ENCODE measurements at regions not wholly inside any gene's neighbourhood (a gene's known extent, or its start where the extent isn't known, plus 50 kb on each side); places are given as distances from the start of the nearest gene placed in this dataset.

DNA sequence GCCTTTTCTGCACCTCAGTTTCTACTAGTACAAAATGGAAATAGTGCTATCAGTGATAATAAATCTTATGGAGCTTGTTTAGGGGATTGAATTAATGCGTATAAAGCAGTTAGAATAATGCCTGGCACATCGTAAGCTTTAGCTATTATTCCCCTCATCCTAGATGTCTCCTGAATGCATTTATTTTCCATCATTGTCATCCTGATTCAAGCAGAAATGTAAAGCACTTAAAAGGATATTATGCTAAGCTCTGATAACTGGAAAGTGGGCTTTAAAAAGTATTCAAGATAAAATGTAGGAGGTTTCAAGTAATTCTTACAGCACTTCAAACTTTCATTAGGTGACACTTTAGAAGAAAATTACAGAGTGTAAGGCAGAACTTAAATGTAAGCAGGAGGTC, 178.7 kb downstream of the RBM46 start:
- H3K9me3 ChIP-seq (replicated peaks in 1 of 2; ENCODE audit: control insufficient read depth in 2 of 2, insufficient read depth in 1 of 2, low read depth in 1 of 2, low read length in 2 of 2), result peaks cover 0 to 2% of the 10 kb centered on the region in 2 donors
- H3K36me3 ChIP-seq (replicated peaks in 1 of 2; ENCODE audit: control insufficient read depth in 2 of 2, insufficient read depth in 2 of 2, low read length in 2 of 2), result no peaks in the 10 kb centered on the region
- no peaks in the 10 kb centered on the region for H3K4me1 ChIP-seq (ENCODE audit: control insufficient read depth in 2 of 2, insufficient read depth in 1 of 2, low read depth in 1 of 2, low read length in 2 of 2)
- H3K27ac ChIP-seq (replicated peaks; ENCODE audit: low read length), result no peak overlapping the region
- no peak overlapping the region for H4K8ac ChIP-seq (ENCODE audit: low read depth, low read length)
- DNase-seq (ENCODE audit: low spot score), result no peak
- H4K91ac ChIP-seq (ENCODE audit: low read depth, low read length, poor library complexity), result no peak overlapping the region
- H2BK12ac ChIP-seq (ENCODE audit: low read length), result no peak overlapping the region
- no peak overlapping the region for H2AFZ ChIP-seq (ENCODE audit: low read length)
- H2BK120ac ChIP-seq (ENCODE audit: low read depth, low read length), result no peak overlapping the region
- H2AK5ac ChIP-seq (ENCODE audit: low read depth, low read length), result no peak overlapping the region
- H3K27me3 ChIP-seq (ENCODE audit: control insufficient read depth in 3 of 3, insufficient read depth in 3 of 3, low read depth in 1 of 3, low read length in 3 of 3), result no peaks in the 10 kb centered on the region
- H2BK5ac ChIP-seq (ENCODE audit: low read length), result no peak overlapping the region
- H3K14ac ChIP-seq (ENCODE audit: low read length), result no peak overlapping the region
- H3K23ac ChIP-seq (ENCODE audit: low read depth, low read length, poor library complexity), result no peak overlapping the region
- no peak overlapping the region for H2BK15ac ChIP-seq (ENCODE audit: low read length)
- no peaks in the 10 kb centered on the region for H3K79me1 ChIP-seq (ENCODE audit: low read depth, low read length)
- H3K9ac ChIP-seq (ENCODE audit: low read depth, low read length, poor library complexity), result no peak overlapping the region
- no peak overlapping the region for H3K4me2 ChIP-seq (ENCODE audit: insufficient read depth, low read length, poor library complexity, severe bottlenecking)
- H3K4me3 ChIP-seq (ENCODE audit: low read length in 2 of 2), result no peak overlapping the region
- no peak overlapping the region for H3K18ac ChIP-seq (ENCODE audit: low read length)
- no peak overlapping the region for H3K4ac ChIP-seq (ENCODE audit: low read length)
- WGBS, 2 donors (ENCODE audit: extremely low coverage in 2 of 2, insufficient read length in 2 of 2, insufficient replicate concordance in 1 of 2), result no CpG with 5 or more reads among the region's 2 CpGs

DNA sequence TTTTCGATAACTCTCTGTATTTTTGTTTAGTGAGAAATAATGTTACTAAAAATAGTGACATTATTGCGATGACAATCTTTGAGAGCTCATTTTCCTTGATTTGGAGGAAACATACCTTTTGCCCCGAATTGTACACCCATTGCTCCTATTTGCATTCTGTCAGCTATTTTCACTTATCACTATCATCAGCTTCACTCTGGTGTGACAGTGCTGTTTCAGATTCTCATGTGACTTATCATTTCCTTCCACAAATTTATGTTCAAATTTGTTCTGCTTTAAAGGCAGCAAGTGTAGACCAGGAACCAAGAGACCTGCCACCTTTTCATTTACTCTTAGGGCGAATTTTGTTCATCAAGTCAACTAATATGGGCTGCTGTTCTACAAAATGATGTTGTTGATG, 179.4 kb downstream of the RBM46 start:
- no peak overlapping the region for H2AFZ ChIP-seq (ENCODE audit: low read length)
- H3K27me3 ChIP-seq (ENCODE audit: control insufficient read depth in 3 of 3, insufficient read depth in 3 of 3, low read depth in 1 of 3, low read length in 3 of 3), result no peaks in the 10 kb centered on the region
- DNase-seq (ENCODE audit: low spot score), result no peak
- no peak overlapping the region for H3K27ac ChIP-seq (replicated peaks; ENCODE audit: low read length)
- no peak overlapping the region for H3K18ac ChIP-seq (ENCODE audit: low read length)
- H3K4me3 ChIP-seq (ENCODE audit: low read length in 2 of 2), result no peak overlapping the region
- H2BK12ac ChIP-seq (ENCODE audit: low read length), result no peak overlapping the region
- no peak overlapping the region for H3K14ac ChIP-seq (ENCODE audit: low read length)
- H3K9ac ChIP-seq (ENCODE audit: low read depth, low read length, poor library complexity), result no peak overlapping the region
- no peak overlapping the region for H4K8ac ChIP-seq (ENCODE audit: low read depth, low read length)
- no peak overlapping the region for H3K4me2 ChIP-seq (ENCODE audit: insufficient read depth, low read length, poor library complexity, severe bottlenecking)
- no peak overlapping the region for H2BK5ac ChIP-seq (ENCODE audit: low read length)
- no peaks in the 10 kb centered on the region for H3K4me1 ChIP-seq (ENCODE audit: control insufficient read depth in 2 of 2, insufficient read depth in 1 of 2, low read depth in 1 of 2, low read length in 2 of 2)
- no peak overlapping the region for H2BK15ac ChIP-seq (ENCODE audit: low read length)
- no peak overlapping the region for H3K4ac ChIP-seq (ENCODE audit: low read length)
- H2AK5ac ChIP-seq (ENCODE audit: low read depth, low read length), result no peak overlapping the region
- WGBS, 2 donors (ENCODE audit: extremely low coverage in 2 of 2, insufficient read length in 2 of 2, insufficient replicate concordance in 1 of 2), result no CpG with 5 or more reads among the region's 4 CpGs
- peaks cover 0 to 2% of the 10 kb centered on the region in 2 donors for H3K9me3 ChIP-seq (replicated peaks in 1 of 2; ENCODE audit: control insufficient read depth in 2 of 2, insufficient read depth in 1 of 2, low read depth in 1 of 2, low read length in 2 of 2)
- H3K79me1 ChIP-seq (ENCODE audit: low read depth, low read length), result no peaks in the 10 kb centered on the region
- H4K91ac ChIP-seq (ENCODE audit: low read depth, low read length, poor library complexity), result no peak overlapping the region
- H2BK120ac ChIP-seq (ENCODE audit: low read depth, low read length), result no peak overlapping the region
- H3K23ac ChIP-seq (ENCODE audit: low read depth, low read length, poor library complexity), result no peak overlapping the region
- no peaks in the 10 kb centered on the region for H3K36me3 ChIP-seq (replicated peaks in 1 of 2; ENCODE audit: control insufficient read depth in 2 of 2, insufficient read depth in 2 of 2, low read length in 2 of 2)

DNA sequence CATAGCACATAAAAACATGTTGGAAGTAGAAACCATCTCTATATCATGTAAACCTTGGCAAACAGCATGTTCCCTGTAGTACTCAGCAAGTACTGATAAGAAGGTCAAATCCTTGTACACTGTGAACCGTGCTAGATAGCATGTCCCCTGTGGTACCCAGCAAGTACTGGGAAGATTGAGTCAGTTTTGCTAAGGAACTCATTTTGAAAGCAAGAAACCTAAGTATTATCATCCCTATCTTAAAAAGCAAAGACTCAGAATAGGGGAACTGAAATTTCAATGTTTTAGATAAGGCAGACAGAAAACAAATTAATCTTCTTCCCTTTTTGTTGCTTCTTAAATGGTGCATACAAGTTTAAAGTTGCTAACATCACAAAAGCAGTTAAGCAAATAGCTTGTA, 180.2 kb downstream of the RBM46 start:
- no peak for DNase-seq (ENCODE audit: low spot score)
- Histone ChIP-seq H3K27ac (replicated peaks; ENCODE audit: low read length) (no peak overlapping the region), H3K36me3 (replicated peaks in 1 of 2; ENCODE audit: control insufficient read depth in 2 of 2, insufficient read depth in 2 of 2, low read length in 2 of 2) (no peaks in the 10 kb centered on the region), H3K4me3 (ENCODE audit: low read length in 2 of 2) (no peak overlapping the region), H3K9me3 (replicated peaks in 1 of 2; ENCODE audit: control insufficient read depth in 2 of 2, insufficient read depth in 1 of 2, low read depth in 1 of 2, low read length in 2 of 2) (peaks cover 0 to 2% of the 10 kb centered on the region in 2 donors), H3K14ac (ENCODE audit: low read length) (no peak overlapping the region), H4K8ac (ENCODE audit: low read depth, low read length) (no peak overlapping the region), H4K91ac (ENCODE audit: low read depth, low read length, poor library complexity) (no peak overlapping the region), H2AK5ac (ENCODE audit: low read depth, low read length) (no peak overlapping the region), H3K4ac (ENCODE audit: low read length) (no peak overlapping the region), H2BK12ac (ENCODE audit: low read length) (no peak overlapping the region), H3K23ac (ENCODE audit: low read depth, low read length, poor library complexity) (no peak overlapping the region), H2BK5ac (ENCODE audit: low read length) (no peak overlapping the region), H2BK120ac (ENCODE audit: low read depth, low read length) (no peak overlapping the region), H3K4me2 (ENCODE audit: insufficient read depth, low read length, poor library complexity, severe bottlenecking) (no peak overlapping the region), H2BK15ac (ENCODE audit: low read length) (no peak overlapping the region), H3K27me3 (ENCODE audit: control insufficient read depth in 3 of 3, insufficient read depth in 3 of 3, low read depth in 1 of 3, low read length in 3 of 3) (no peaks in the 10 kb centered on the region), H3K4me1 (ENCODE audit: control insufficient read depth in 2 of 2, insufficient read depth in 1 of 2, low read depth in 1 of 2, low read length in 2 of 2) (no peaks in the 10 kb centered on the region), H2AFZ (ENCODE audit: low read length) (no peak overlapping the region), H3K9ac (ENCODE audit: low read depth, low read length, poor library complexity) (no peak overlapping the region), H3K79me1 (ENCODE audit: low read depth, low read length) (no peaks in the 10 kb centered on the region), H3K18ac (ENCODE audit: low read length) (no peak overlapping the region)
- no CpG with 5 or more reads among the region's 1 CpG for WGBS, 2 donors (ENCODE audit: extremely low coverage in 2 of 2, insufficient read length in 2 of 2, insufficient replicate concordance in 1 of 2)

DNA sequence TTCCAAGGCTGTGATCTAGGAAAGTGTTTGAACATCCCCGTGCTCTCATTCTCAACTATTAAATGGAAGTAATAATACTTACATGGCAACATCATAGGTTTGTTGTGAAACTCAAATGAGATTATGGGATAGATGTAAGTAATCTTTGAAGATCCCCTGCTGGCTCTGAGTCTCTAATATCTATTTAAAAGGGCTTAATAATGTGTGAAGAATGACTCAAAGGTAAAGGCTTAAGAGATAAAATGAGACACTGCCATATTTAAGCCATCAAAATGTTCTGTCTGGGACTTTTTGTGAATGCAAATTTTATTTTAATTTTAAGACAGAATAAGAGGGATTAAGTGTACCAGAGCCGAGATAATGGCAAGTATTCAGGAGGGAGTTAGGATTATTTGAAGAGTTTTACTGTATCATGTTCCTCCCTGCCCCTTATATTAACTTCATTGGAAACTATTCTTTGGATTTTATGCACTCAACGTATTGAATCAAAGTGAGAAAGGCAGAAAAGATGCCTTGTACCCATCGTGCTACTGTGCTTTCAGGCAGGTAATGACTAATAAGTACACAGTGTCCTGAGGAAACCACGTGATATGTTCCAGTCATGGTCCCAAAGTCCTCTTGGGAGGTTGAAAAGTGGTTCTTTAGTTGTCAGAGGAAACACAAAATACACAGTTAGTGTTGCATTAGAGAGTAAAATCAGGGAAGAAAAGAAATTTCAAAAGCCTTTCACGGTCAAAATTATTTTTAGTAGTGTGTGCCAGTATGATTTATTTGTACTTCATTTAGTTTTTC, 192.4 kb downstream of the RBM46 start:
- no peak overlapping the region for H4K8ac ChIP-seq (ENCODE audit: low read depth, low read length)
- no peak overlapping the region for H2BK5ac ChIP-seq (ENCODE audit: low read length)
- H3K4me1 ChIP-seq (ENCODE audit: control insufficient read depth in 2 of 2, insufficient read depth in 1 of 2, low read depth in 1 of 2, low read length in 2 of 2), result peaks cover 0 to 2% of the 10 kb centered on the region in 2 donors
- no peak overlapping the region for H3K9ac ChIP-seq (ENCODE audit: low read depth, low read length, poor library complexity)
- H2BK12ac ChIP-seq (ENCODE audit: low read length), result no peak overlapping the region
- H3K18ac ChIP-seq (ENCODE audit: low read length), result no peak overlapping the region
- H3K4me3 ChIP-seq (ENCODE audit: low read length in 2 of 2), result no peak overlapping the region
- no peaks in the 10 kb centered on the region for H3K79me1 ChIP-seq (ENCODE audit: low read depth, low read length)
- H3K27ac ChIP-seq (replicated peaks; ENCODE audit: low read length), result no peak overlapping the region
- no peak overlapping the region for H3K4ac ChIP-seq (ENCODE audit: low read length)
- H2BK15ac ChIP-seq (ENCODE audit: low read length), result no peak overlapping the region
- H4K91ac ChIP-seq (ENCODE audit: low read depth, low read length, poor library complexity), result no peak overlapping the region
- H3K23ac ChIP-seq (ENCODE audit: low read depth, low read length, poor library complexity), result no peak overlapping the region
- no peak overlapping the region for H2AK5ac ChIP-seq (ENCODE audit: low read depth, low read length)
- no peak overlapping the region for H3K4me2 ChIP-seq (ENCODE audit: insufficient read depth, low read length, poor library complexity, severe bottlenecking)
- no peaks in the 10 kb centered on the region for H3K9me3 ChIP-seq (replicated peaks in 1 of 2; ENCODE audit: control insufficient read depth in 2 of 2, insufficient read depth in 1 of 2, low read depth in 1 of 2, low read length in 2 of 2)
- DNase-seq (ENCODE audit: low spot score), result no peak
- no peaks in the 10 kb centered on the region for H3K27me3 ChIP-seq (ENCODE audit: control insufficient read depth in 3 of 3, insufficient read depth in 3 of 3, low read depth in 1 of 3, low read length in 3 of 3)
- no peaks in the 10 kb centered on the region for H3K36me3 ChIP-seq (replicated peaks in 1 of 2; ENCODE audit: control insufficient read depth in 2 of 2, insufficient read depth in 2 of 2, low read length in 2 of 2)
- no CpG with 5 or more reads among the region's 6 CpGs for WGBS, 2 donors (ENCODE audit: extremely low coverage in 2 of 2, insufficient read length in 2 of 2, insufficient replicate concordance in 1 of 2)
- H3K14ac ChIP-seq (ENCODE audit: low read length), result no peak overlapping the region
- H2BK120ac ChIP-seq (ENCODE audit: low read depth, low read length), result no peak overlapping the region
- no peak overlapping the region for H2AFZ ChIP-seq (ENCODE audit: low read length)
